Right lobe of liver (tissue), 6 donors: ENCODE measurements at regions not wholly inside any gene's neighbourhood (a gene's known extent, or its start where the extent isn't known, plus 50 kb on each side); places are given as distances from the start of the nearest gene placed in this dataset.

Experiments used
- ATAC-seq, 4 donors: fragments of 200-7000 bp; cut with Tn5 transposase; one replicate each; pipeline ENCODE4 v1.9.1; 2020; ENCODE audit warnings: mild to moderate bottlenecking in 4 of 4, moderate library complexity in 4 of 4
- DNase-seq, 3 donors: peaks; one replicate each; pipeline ENCODE4 v3.0.0-alpha.2; 2020
- H3K27ac ChIP-seq, 3 donors: fragments of 200-600 bp; one replicate each; pipeline ENCODE4 v1.8.0; 2022
- H3K27me3 ChIP-seq, 2 donors: fragments of 200-600 bp; one replicate each; pipeline ENCODE4 v1.8.0; 2022
- H3K36me3 ChIP-seq, 4 donors: fragments of 200-600 bp; sonication (generic) in 1 of 4; one replicate each; pipeline versions ENCODE4 v1.5.1 to v1.8.0; 2017 to 2022; ENCODE audit warnings: control low read depth in 1 of 4
- H3K4me1 ChIP-seq, 4 donors: fragments of 200-600 bp; sonication (generic) in 1 of 4; one replicate each; pipeline versions ENCODE4 v1.5.1 to v1.8.0; 2017 to 2022; ENCODE audit warnings: control low read depth in 1 of 4
- H3K4me3 ChIP-seq, 3 donors: fragments of 200-600 bp; one replicate each; pipeline ENCODE4 v1.8.0; 2022
- H3K9me3 ChIP-seq, 4 donors: fragments of 200-600 bp; sonication (generic) in 1 of 4; one replicate each; pipeline versions ENCODE4 v1.5.1 to v1.8.0; 2017 to 2022; ENCODE audit warnings: control low read depth in 1 of 4
- POLR2A ChIP-seq: fragments of 450-650 bp; IDR thresholded peaks from one replicate; pipeline ENCODE4 v1.6.1; 2017; ENCODE audit warnings: antibody characterized with exemption, mild to moderate bottlenecking
- WGBS: methylation state at CpG from one replicate; pipeline ENCODE4 v1.1.6; 2018; ENCODE audit warnings: low coverage, low lambda C conversion rate; ENCODE audit not compliant: insufficient coverage; ENCODE audit errors: missing lambda C conversion rate; 5-methylcytosine and 5-hydroxymethylcytosine counted together
- intact Hi-C, 2 donors: fragments of 100-400 bp; cut with DNase I; formaldehyde crosslinking; loops; one replicate each; pipeline versions ENCODE4 v1.11.2 to v1.14.1; 2022
- TF ChIP-seq, protein P1 (sequence below), 4 donors: fragments of 200-600 bp in 3 of 4; fragments of 450-650 bp in 1 of 4; IDR thresholded peaks; one replicate each; pipeline versions ENCODE4 v1.5.1 to v1.8.0; 2016 to 2022; ENCODE audit warnings: antibody characterized with exemption in 4 of 4, mild to moderate bottlenecking in 2 of 4
- donor health status: DM: no; HTN: yes; CAD: no.
- donor health status: DM: no; HTN: no; CAD: no.
- donor health status: DM: no; HTN: no; CAD: no.
- donor health status: DM: no; HTN: yes; CAD: no.
- donor health status: DM: no; HTN: yes; CAD: no.

DNA sequence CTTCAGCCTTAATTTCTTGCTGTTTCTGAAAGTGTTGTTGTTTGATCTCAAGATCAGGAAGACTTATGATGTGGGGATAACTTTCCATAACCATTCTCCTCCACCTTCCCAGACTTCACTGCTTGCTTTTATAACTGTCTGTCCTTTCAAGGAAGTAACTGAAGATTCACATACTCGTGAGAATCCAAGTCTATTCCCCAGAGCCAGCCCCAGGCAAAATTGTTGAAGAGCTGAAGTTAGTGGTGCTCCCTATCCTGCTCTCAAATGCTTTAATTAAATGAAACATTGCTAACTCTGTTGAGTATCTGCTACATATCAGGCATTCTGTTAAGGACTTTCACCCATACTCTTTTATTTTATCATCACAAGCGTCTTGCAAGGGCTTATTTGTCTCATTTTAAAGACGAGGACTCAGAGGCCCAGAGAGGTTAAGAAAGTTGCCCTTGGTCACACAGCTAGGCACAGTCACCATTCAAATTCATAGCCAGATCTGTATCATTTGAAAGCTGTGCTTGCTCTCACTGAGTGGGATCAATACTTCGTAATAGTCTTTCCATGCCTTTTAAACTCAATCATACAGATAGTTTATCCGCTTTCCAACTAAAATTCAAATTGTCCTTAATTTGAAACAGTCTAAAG is 189.8 kb upstream of the TCF4 start:
- H3K36me3 ChIP-seq: no peaks in the 10 kb centered on the region
- 43% methylated on average over 5 of the region's 5 CpGs for WGBS
- H3K9me3 ChIP-seq: no peaks in the 10 kb centered on the region
- intact Hi-C loops: no loop called here
- ATAC-seq (no peak), DNase-seq (no peak)
- H3K4me1 ChIP-seq: peaks cover 0 to 9% (median 0%) of the 10 kb centered on the region in 4 donors
- no peak for TF ChIP-seq POLR2A
- TF ChIP-seq, protein P1, sequence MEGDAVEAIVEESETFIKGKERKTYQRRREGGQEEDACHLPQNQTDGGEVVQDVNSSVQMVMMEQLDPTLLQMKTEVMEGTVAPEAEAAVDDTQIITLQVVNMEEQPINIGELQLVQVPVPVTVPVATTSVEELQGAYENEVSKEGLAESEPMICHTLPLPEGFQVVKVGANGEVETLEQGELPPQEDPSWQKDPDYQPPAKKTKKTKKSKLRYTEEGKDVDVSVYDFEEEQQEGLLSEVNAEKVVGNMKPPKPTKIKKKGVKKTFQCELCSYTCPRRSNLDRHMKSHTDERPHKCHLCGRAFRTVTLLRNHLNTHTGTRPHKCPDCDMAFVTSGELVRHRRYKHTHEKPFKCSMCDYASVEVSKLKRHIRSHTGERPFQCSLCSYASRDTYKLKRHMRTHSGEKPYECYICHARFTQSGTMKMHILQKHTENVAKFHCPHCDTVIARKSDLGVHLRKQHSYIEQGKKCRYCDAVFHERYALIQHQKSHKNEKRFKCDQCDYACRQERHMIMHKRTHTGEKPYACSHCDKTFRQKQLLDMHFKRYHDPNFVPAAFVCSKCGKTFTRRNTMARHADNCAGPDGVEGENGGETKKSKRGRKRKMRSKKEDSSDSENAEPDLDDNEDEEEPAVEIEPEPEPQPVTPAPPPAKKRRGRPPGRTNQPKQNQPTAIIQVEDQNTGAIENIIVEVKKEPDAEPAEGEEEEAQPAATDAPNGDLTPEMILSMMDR (IDR thresholded peaks at IDR 0.05): no peak
- H3K27ac ChIP-seq: no peak overlapping the region
- no peak overlapping the region for H3K4me3 ChIP-seq
- peaks cover 0 to 14% of the 10 kb centered on the region in 2 donors for H3K27me3 ChIP-seq

- intact Hi-C loops: no loop called here
- DNase-seq (no peak), ATAC-seq (no peak)
- H3K27ac ChIP-seq: no peak overlapping the region
- no peaks in the 10 kb centered on the region for H3K36me3 ChIP-seq
- H3K27me3 ChIP-seq: peaks cover 0 to 14% of the 10 kb centered on the region in 2 donors
- peaks cover 0 to 9% (median 0%) of the 10 kb centered on the region in 4 donors for H3K4me1 ChIP-seq
- TF ChIP-seq, protein P1 (IDR thresholded peaks at IDR 0.05): no peak
- TF ChIP-seq POLR2A: no peak
- no peak overlapping the region for H3K4me3 ChIP-seq
- no peaks in the 10 kb centered on the region for H3K9me3 ChIP-seq
- WGBS: 32% methylated on average over 2 of the region's 2 CpGs
These were observed 188.0 kb upstream of the TCF4 start for GRCh38 chr18:55775972-55776371.

DNA sequence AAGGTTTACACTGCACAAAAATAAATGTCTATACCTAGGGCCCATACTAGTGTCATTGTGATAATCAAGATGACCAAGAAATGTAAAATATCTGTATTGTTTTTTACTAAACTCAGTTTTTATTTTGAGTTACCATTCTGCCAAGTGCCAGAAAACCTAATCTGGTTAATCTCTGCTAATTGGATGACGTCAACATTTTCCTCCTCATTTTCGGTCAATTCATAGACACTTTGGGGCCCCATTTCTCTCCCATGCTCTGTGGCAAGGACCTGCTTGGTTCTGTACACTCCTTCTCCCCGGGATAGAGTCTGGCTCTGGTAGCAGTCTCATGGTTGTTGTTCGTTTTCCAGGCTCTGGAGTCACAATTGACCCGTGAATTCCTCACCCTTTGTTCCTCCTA is 186.5 kb upstream of the TCF4 start:
- no peaks in the 10 kb centered on the region for H3K9me3 ChIP-seq
- peaks cover 0 to 3% (median 0%) of the 10 kb centered on the region in 4 donors for H3K4me1 ChIP-seq
- TF ChIP-seq, protein P1 (IDR thresholded peaks at IDR 0.05): no peak
- no peak for TF ChIP-seq POLR2A
- ATAC-seq (no peak), DNase-seq (no peak)
- H3K27me3 ChIP-seq: peaks cover 0 to 7% of the 10 kb centered on the region in 2 donors
- no peak overlapping the region for H3K4me3 ChIP-seq
- no peak overlapping the region for H3K27ac ChIP-seq
- no peaks in the 10 kb centered on the region for H3K36me3 ChIP-seq
- 57% methylated on average over 5 of the region's 5 CpGs for WGBS
- intact Hi-C loops: no loop called here

DNA sequence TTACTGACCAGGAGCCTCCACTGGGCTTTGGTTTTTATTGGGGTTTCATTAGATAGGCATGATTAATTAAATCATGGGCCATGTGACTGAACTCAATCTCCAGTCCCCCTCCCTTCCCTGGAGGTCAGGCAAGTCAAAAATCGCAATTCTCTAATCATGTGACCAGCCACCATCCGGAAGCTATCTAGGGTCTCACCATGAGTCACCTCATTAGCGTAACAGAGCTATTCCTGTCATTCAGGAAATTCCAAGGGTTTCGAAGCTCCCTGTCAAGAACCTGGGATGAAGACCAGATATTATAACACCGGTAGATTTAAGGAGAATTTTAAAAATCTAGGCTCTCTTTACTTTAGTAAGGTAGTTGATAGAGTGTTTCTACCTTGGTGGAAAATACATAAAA is 180.3 kb upstream of the TCF4 start:
- WGBS: 67% methylated on average over 5 of the region's 5 CpGs
- H3K9me3 ChIP-seq: no peaks in the 10 kb centered on the region
- H3K36me3 ChIP-seq: no peaks in the 10 kb centered on the region
- H3K27me3 ChIP-seq: no peaks in the 10 kb centered on the region
- H3K4me3 ChIP-seq: no peak overlapping the region
- TF ChIP-seq, protein P1 (IDR thresholded peaks at IDR 0.05): no peak
- no peak for TF ChIP-seq POLR2A
- DNase-seq (no peak), ATAC-seq (no peak)
- H3K4me1 ChIP-seq: no peaks in the 10 kb centered on the region
- H3K27ac ChIP-seq: no peak overlapping the region
- intact Hi-C loops: no loop called here
